Stromal cell of bone marrow (primary cell): ENCODE measurements at regions not wholly inside any gene's neighbourhood (a gene's known extent, or its start where the extent isn't known, plus 50 kb on each side); places are given as distances from the start of the nearest gene placed in this dataset.

Experiments used
- DNase-seq: peaks from one replicate; pipeline ENCODE4 v3.0.0-alpha.2; 2012; ENCODE audit warnings: low read depth

GRCh38 chr13:47611664-47612288 lies 389.3 kb downstream of the SUCLA2 start:
- DNase-seq: no peak

DNA sequence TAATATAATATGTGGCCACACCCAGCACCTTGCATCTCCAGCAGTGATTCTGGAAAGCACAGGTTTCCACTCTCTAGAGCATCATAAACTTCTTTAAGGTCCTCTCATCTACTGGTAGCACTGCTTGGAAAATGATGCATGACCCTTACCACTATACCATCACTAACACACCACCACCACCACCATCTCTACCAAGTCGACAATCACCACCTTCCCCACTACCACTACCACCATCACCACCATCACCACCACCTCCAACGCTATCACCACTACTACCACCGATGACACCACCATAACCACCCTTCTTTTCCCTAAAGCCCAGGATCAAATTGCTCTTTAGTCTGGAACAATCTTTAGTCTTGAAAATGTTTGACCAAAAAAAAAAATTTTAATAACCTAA lies 390.4 kb downstream of the SUCLA2 start:
- no peak for DNase-seq

DNA sequence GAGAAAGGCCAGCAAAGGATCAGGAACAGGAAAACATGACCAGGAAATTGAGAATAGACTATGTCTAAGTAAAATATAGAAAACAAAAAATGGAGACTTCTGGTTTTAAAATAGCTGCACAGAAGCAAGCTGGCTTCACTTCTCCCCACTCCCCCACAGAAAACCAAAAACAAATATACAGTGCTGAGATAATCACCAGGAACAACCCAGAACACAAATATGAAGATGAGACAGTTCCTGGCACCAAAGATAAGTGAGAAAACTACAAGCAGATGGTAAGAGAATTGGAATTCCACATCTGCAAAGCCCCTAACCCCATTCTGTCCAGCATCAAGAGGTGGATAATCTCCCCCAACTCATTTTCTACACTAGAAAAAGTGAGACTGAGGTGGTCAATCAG lies 397.7 kb downstream of the SUCLA2 start:
- DNase-seq: no peak

- DNase-seq: no peak
These were observed 402.6 kb downstream of the SUCLA2 start for GRCh38 chr13:47598340-47598911.

- no peak for DNase-seq
These were observed 406.2 kb downstream of the SUCLA2 start for GRCh38 chr13:47594833-47595232.

- no peak for DNase-seq
These were observed 408.8 kb downstream of the SUCLA2 start for GRCh38 chr13:47592256-47592655.

DNA sequence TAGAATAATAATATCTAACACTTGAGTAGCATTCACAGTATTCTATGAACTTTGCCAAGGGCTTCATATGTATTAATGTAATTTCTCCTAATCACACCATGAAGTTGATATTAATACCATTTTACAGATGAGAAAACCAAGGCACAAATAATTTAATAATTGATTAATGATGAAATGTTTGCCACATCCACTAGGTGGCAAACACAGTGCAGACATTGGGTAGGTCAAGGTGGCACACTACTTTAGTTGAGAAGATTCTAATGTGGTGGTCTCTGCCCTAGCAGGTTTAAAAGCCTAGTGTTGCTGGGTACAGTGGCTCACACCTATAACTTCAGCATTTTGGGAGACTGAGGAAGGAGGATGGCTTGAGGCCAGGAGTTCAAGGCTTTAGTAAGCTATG lies 412.4 kb downstream of the SUCLA2 start:
- DNase-seq: no peak

GRCh38 chr13:47572375-47572774 lies 428.7 kb downstream of the SUCLA2 start:
- no peak for DNase-seq

GRCh38 chr13:47564041-47564440 lies 437.0 kb downstream of the SUCLA2 start:
- DNase-seq: no peak

- DNase-seq: no peak
These were observed 444.4 kb downstream of the SUCLA2 start for GRCh38 chr13:47556703-47557102.

- no peak for DNase-seq
These were observed 445.8 kb downstream of the SUCLA2 start for GRCh38 chr13:47555235-47555634.

- DNase-seq: no peak
These were observed 447.6 kb downstream of the SUCLA2 start for GRCh38 chr13:47553329-47553977.

- peak; percentile 12 for DNase-seq
These were observed 451.8 kb downstream of the SUCLA2 start for GRCh38 chr13:47549219-47549752.

DNA sequence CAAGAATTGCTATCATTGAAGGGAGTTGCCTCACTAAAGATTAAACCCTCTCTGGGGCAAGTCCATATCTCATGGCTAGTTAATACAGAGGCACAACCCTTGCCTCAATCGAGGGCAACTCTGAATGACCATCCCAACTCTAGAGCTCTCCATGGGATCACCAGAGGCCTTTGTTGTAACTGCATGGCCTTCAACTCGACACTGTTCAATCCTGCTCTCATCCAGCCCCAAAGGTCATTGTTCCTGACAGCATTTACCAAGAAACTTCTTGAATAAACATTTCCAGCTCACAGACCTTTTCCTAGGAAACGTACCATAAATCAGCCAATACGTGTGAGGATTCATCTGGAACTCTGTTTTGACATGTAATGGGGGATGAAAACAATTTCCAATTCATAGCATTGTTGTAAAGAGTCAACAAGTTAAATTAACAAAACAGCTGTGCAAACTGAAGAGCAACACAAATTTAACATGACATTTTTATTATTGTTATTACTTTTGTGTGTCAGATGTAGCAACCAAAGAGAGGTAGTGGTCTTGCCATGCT lies 452.7 kb downstream of the SUCLA2 start:
- DNase-seq: no peak

GRCh38 chr13:47546391-47547225 lies 454.5 kb downstream of the SUCLA2 start:
- no peak for DNase-seq

- peak; percentile 7 for DNase-seq
These were observed 455.7 kb downstream of the SUCLA2 start for GRCh38 chr13:47545201-47546024.

DNA sequence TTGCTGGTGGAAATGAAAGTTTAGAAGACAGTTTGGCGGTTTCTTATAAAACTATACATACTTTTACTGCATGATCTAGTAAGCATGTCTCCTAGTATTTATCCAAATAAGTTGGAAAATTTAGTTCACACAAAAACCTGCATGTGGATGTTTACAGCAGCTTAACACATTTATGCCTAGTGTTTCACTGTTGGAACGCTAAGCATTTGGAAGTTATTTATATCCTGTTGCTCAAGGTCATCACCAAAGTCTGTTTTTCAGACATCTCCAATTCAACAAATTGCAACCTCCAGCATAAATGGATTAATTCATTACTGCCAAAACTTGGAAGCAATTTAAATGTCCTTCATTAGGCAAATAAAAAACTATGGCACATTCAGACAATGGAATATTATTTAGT lies 461.8 kb downstream of the SUCLA2 start:
- no peak for DNase-seq

DNA sequence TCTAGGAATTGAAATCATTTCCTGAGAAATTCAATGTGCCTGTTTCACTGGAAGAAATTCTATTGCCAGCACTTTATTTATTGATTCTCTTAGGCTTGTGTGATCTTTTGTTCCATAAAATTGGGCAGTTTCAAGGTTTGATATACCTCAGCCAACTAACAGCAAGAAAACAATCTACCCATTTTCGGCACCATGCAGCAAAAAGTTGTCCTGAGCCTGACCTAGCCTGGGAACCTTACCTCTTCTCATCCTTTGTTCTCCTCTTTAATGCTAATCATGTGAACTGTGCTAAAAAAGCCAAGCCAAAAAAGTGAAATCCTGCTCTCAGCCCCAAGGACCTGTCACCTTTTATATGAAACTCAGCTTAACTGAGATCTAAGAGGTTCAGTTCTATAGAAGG lies 477.3 kb downstream of the SUCLA2 start:
- no peak for DNase-seq

GRCh38 chr13:47521890-47522487 lies 479.1 kb downstream of the SUCLA2 start:
- DNase-seq: no peak

DNA sequence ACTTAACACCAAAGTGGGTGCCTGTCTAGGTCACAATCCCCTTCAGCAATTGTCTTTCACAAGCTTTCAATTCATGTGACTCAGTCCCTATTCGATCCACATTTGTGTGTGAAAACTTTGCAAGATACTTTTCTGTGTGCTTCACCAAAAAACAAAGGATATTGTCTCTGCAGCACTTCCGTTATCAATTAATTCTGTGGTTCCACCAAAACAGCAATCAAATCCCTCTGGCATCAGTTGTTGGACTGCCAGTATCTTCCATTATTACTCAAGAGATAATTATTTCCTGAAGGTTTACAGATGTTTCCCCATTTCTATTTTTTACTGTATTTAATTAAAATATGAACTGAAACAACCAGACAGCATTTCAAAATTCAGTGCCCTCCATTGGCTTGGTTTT lies 481.4 kb downstream of the SUCLA2 start:
- DNase-seq: no peak

GRCh38 chr13:47518530-47518929 lies 482.5 kb downstream of the SUCLA2 start:
- DNase-seq: no peak
